HG03175 (cell line): ENCODE measurements at regions not wholly inside any gene's neighbourhood (a gene's known extent, or its start where the extent isn't known, plus 50 kb on each side); places are given as distances from the start of the nearest gene placed in this dataset.

Experiments
- ATAC-seq: cut with Tn5 transposase; IDR thresholded peaks from one replicate; pipeline ENCODE4 v1.9.1; 2021; ENCODE audit warnings: mild to moderate bottlenecking, moderate library complexity; ENCODE audit not compliant: unreplicated experiment

DNA sequence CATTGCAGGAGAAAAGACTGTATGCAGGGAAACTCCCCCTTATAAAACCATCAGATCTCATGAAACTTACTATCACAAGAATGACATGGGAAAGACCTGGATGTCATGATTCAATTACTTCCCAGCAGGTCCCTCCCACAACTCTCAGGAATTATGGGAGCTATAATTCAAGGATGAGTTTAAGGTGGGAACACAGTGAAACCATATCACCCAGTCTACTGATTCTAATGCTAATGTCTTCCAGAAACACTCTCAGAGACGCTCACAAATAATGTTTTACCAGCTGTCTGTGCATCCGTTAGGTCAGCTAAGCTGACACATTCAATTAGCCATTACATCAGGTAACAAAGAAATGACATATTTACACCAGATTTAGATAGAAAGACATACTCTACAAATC, 637.9 kb downstream of the NLGN4Y start:
- ATAC-seq, result no peak

DNA sequence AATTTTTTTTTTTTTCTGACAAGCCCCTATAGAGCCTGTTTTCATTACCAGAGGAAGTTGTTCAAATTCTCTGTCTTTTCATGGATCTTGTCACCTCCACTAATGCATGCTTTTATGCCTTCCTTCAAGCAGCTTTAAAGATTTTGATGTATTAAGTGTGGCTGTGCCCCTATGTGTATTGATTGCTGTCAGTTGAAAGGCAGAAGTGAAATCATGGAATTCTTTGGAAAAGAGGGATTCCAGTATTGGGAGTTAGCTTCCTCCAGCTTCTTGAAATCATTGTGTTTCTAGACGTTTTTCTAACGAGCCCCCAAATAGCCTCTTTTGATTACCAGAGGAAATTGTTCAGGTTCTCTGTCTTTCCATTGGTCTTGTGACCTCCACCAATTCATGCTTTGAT, 655.6 kb downstream of the NLGN4Y start:
- ATAC-seq, result no peak

DNA sequence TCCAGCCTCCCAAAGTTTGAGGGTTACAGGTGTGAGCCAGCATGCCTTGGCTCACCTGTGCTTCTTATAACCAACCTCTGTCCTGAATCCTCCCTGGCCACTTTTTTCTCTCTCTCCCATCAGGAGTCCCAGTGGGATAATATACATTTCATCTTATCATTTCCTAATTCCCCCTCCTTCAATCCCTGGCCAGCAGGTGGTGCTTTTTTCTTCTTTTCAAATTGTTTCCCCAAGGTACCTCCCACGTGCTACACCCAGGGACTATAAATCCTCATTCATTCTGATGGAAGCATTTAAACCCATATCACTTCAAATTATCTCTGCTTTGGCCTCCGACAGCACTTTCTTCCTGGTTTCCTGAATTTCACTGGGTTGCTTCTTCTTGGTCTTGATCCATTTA, 704.7 kb downstream of the NLGN4Y start:
- no peak for ATAC-seq

- ATAC-seq, result no peak
Observed at GRCh38 chrY:15239596-15240132, 715.3 kb downstream of the NLGN4Y start.

DNA sequence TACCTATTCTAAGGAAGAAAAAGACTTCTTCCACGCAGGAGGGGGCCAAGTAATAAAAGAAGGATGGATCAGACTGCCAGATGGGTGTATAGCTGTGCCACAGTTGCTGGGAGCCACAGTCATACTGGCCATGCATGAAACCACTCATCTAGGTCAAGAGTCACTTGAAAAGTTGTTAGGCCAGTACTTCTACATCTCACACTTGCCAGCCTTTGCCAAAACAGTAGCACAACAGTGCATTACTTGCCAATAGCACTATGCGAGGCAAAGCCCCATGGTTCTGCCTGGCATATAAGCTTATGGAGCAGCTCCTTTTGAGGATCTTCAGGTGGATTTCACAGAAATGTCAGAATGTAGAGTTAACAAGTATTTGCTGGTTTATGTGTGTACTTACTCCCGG, 735.0 kb downstream of the NLGN4Y start:
- no peak for ATAC-seq

- ATAC-seq, result no peak
Observed at GRCh38 chrY:15286572-15286971, 762.2 kb downstream of the NLGN4Y start.

DNA sequence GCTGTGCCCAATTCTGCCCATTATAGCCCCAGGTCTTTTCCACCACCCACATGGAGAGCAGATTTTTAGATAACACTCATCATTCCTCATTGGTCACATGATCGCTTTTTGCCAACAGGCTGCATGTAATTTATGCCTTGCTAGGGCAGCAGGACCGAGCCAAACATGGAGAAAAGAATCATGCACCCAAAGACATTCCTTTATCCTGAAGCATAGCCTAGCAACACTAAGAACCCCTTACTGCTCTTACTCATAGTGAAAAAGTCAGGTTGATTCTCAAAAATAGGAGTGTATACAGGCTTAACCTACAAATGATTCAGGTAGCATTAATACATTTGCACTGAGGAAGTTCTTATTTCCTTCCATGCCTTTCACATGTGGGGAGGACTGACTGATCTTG, 765.5 kb downstream of the NLGN4Y start:
- ATAC-seq, result no peak

- ATAC-seq, result no peak
Observed at GRCh38 chrY:15292881-15293280, 768.6 kb downstream of the NLGN4Y start.

- ATAC-seq, result no peak
Observed at GRCh38 chrY:15301879-15302278, 777.5 kb downstream of the NLGN4Y start.

GRCh38 chrY:15312166-15312565, 787.8 kb downstream of the NLGN4Y start:
- ATAC-seq, result no peak

GRCh38 chrY:15324189-15324588, 799.9 kb downstream of the NLGN4Y start:
- ATAC-seq, result no peak

DNA sequence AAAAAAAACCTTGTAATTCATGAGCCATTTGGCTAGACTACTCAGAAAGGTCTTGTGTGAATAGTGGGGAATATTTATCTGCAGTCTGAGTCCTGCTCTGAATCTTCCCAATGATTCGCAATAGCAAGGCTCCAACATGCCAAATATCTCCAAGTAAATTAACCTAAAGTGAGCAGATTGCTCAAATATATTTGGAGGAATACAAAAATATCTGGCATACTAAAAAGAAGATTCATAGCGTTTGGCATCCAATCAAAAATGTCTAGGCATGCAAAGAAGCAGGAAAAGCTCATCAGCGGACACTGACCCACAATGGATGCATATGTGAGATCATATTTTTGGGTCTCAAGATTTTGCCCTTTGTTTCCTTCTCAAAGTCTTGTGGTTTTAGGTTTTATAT, 800.9 kb downstream of the NLGN4Y start:
- no peak for ATAC-seq

DNA sequence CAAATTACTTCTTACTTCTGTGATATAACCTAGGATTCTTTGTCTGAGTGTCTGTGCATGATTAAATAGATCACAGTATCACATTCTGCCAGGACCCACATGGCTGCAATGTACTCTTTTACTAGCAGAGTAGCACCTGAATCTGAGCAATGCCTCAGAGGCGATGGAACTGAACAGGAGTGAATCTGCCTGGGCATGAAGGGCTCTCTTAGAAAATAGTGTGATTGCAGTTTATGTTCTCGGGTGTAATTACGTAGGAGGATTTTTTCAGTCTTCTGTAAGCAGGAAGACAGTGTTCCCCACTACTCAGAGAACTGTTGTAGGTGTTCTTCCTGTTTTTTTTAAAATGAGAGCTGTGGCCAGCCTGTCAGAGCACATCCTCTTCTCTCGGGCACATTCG, 802.3 kb downstream of the NLGN4Y start:
- no peak for ATAC-seq

DNA sequence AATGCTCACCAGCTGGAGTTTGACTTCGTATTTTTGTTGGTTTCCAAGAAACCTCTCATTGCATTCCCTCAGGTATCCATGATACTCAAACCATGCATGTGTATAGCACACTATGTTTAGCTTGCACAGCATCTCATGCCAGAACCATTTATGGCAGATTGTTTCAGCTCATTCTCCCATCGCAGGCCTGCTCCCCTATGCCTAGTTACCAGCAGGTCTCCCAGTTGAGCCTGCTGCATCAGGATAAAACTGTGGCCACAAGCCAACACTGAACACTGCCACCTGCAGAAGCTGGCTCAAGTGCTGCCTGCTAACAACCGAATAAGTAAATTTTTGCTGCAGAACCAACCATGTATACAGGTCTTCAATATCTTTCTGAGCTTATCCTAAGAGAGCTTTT, 804.5 kb downstream of the NLGN4Y start:
- ATAC-seq, result no peak

DNA sequence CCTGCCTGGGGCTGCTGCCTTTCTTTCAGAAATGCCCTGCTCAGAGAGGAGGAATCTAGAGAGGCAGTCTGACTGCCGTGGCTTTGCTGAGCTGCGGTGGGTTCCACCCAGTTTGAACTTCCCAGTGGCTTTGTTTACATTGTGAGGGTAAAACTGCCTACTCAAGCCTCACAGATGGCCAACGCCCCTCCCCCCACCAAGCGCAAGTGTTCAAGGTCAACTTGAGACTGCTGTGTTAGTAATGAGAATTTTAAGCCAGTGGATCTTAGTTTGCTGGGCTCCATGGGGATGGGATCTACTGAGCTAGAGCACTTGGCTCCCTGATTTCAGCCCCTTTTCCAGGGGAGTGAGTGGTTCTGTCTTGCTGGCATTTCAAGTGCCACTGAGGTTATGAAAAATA, 819.2 kb downstream of the NLGN4Y start:
- no peak for ATAC-seq

GRCh38 chrY:15345471-15346155, 821.3 kb downstream of the NLGN4Y start:
- no peak for ATAC-seq

DNA sequence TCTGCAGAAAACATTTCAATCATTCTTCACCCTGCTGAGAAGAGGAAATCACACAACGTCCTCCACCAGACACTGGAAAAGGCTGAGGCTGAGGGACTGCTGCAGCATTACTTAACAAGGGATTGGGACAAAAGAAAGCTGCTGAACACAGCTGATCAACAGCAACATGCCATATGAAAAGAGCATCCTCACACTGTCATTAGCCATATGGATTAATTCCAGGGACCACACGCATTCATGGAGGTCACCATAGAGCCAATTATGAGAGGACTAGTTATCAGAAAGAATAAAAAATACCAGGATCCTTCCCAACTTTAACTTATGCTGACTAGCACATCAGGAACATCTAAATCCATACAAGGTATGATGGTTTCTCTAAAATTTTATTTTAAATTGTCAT, 825.0 kb downstream of the NLGN4Y start:
- no peak for ATAC-seq

GRCh38 chrY:15355321-15355720, 831.0 kb downstream of the NLGN4Y start:
- ATAC-seq, result no peak

- no peak for ATAC-seq
Observed at GRCh38 chrY:15360471-15360870, 836.1 kb downstream of the NLGN4Y start.

DNA sequence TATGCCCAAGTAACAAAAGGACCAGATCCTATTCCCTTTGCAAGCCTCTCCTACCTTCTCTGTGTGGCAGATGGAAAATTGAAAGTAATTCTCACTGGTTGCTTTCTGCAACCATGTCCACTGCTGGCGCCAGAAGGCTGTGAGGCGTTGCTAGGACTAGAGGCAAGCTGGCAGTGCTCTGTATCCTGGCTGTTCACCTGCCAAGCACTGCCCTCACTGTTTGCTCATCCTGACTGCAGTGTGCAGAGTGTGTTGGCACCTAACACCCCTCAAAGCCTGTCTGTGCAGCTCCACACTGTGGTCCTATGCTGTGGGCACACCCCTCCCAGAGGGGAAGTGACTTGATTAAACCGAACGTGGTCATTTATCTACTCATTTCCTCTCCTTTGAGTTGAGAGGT, 840.7 kb downstream of the NLGN4Y start:
- no peak for ATAC-seq

GRCh38 chrY:15368786-15369185, 844.5 kb downstream of the NLGN4Y start:
- no peak for ATAC-seq

- no peak for ATAC-seq
Observed at GRCh38 chrY:15385178-15385577, 860.8 kb downstream of the NLGN4Y start.
